Epidermal melanocyte (primary cell): ENCODE measurements at regions not wholly inside any gene's neighbourhood (a gene's known extent, or its start where the extent isn't known, plus 50 kb on each side); places are given as distances from the start of the nearest gene placed in this dataset.

ENCODE experiments used
- DNase-seq: peaks from one replicate; pipeline ENCODE4 v3.0.0; 2011; ENCODE audit warnings: low spot score; ENCODE audit not compliant: insufficient read length

GRCh38 chr10:25113191-25114035 lies 61.4 kb upstream of the GPR158 start:
- DNase-seq: peak; percentile 40

GRCh38 chr10:25114036-25114411 lies 60.8 kb upstream of the GPR158 start:
- DNase-seq: no peak

- no peak for DNase-seq
These were observed 57.0 kb upstream of the GPR158 start for GRCh38 chr10:25117757-25118156.

GRCh38 chr10:25120188-25120587 lies 54.6 kb upstream of the GPR158 start:
- no peak for DNase-seq
